Astrocyte of the hippocampus (primary cell): ENCODE measurements at regions not wholly inside any gene's neighbourhood (a gene's known extent, or its start where the extent isn't known, plus 50 kb on each side); places are given as distances from the start of the nearest gene placed in this dataset.
"Not testable (repeated sequence)": the region's sequence is repeated elsewhere in the genome, so short reads cannot be mapped to it uniquely, and the experiment has no call there.

Experiments
- DNase-seq: peaks from one replicate; pipeline ENCODE4 v3.0.0; 2011; ENCODE audit warnings: low read depth, low spot score

DNA sequence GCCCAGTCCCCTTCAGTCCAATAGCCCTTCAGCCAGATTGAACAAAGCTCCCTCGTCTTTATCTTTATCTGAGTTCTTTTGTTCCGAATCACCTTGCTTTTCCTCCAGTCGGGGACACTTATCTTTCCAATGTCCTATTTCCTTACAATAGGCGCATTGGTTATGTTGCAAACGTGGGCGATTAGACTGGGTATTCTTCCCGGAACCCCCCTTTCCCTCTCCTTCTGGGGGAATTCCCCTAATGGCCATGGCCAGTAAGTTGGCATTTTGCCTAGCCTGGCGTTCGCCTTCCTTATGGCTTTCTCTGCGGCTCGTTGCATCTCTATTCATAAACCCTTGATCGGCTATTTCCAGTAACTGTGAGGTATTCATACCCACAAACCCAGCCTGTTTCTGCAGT is 82.2 kb upstream of the VEPH1 start:
- DNase-seq, result peak; percentile 49

DNA sequence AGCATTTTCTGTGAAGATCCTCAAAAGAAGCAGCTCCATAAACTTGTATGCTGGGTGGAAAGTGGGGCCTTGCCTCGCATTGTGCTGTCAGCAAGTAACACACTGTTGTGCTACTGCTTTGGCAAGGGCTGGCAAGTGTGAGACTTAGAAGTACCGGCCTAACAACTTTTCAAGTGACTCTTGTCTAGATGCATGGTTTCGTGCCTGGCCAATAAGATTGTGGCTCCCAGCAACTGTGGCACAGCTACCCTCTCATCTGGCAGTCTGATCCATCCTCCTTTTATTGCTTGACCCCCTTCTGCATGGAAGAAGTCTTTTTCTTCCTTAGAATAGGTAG is 79.4 kb upstream of the VEPH1 start:
- DNase-seq, result no peak

DNA sequence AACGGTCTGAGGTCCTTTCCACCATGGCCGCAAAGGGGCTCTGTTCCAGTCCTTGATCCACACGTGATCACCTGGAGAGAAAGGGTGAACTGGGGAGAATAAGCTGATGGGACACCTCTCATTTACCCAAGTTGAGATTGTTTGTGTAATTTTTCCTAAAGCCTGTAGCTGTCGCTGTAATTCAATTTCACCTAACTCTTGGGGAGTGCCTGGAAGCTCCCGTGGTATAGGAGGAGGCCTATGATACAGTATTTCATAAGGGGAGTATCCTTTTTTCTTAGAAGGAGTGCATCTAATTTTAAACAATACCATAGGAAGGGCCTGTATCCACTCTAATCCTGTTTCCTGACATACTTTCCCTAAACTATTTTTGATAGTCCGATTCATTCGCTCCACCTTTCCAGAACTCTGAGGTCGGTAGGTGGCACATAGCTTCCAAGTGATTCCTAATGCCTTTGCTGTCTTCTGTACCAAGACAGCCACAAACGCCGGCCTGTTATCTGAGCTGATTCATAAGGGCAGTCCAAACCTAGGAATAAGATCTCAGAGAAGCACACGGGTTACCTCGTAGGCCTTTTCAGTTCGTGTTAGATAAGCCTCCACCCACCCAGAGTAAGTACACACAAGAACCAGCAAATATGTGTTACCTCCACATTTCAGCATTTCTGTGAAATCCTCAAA is 78.9 kb upstream of the VEPH1 start:
- DNase-seq, result not testable (repeated sequence)

DNA sequence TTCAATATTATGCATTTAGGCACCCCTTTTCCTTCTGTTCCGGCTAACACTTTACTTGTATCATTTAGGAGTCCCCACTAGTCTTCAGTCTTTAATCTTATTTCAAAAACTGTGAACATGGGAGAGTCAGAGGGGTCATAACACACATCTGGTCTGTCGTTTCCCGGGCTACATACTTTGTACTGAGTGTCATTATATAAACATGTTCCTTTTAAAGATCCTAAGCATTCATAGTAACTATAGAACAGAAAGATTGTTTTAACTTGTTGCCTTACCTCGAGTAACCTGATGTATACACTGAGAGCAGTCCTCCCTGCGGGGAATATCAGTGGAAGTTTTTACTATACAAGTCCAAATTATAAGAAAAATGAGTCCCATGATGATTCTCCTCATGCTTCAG is 78.2 kb upstream of the VEPH1 start:
- no peak for DNase-seq

DNA sequence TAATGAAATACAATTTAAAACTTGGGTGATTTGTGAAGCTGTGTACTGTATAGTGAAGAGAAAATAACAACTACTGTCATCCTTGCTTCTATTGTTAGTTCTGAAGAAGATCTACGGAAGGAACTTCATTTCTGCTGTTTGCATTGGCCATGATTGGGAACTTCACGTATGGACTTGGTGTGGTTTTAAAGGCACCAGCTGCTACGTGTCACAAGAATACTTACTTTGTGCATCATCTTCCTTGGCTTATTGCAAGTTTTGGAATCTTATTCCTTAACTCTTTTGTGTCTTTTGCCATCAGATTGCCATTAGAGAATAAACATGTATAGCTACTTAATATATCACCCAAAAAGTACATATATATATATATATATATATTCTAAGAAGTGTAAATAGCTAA is 75.0 kb upstream of the VEPH1 start:
- no peak for DNase-seq

DNA sequence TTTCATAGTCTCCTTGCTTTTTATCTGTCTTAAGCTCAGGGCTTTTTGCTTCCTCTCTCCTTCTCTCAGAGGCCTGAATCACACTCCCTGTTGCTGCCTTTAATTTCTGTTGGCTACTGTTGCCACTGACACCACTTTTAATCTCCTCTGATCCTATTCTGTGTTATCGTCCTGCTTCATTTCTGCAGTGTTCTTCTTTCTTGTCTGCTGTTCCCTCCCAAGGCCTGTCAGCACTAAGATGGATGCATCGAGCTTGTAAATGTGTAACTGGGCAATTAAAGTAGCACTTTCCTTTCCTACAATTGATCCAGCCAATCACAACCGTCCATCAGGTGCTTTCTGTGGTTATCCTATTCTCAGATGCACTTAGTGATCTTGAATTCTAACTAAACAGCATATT is 71.3 kb upstream of the VEPH1 start:
- no peak for DNase-seq

DNA sequence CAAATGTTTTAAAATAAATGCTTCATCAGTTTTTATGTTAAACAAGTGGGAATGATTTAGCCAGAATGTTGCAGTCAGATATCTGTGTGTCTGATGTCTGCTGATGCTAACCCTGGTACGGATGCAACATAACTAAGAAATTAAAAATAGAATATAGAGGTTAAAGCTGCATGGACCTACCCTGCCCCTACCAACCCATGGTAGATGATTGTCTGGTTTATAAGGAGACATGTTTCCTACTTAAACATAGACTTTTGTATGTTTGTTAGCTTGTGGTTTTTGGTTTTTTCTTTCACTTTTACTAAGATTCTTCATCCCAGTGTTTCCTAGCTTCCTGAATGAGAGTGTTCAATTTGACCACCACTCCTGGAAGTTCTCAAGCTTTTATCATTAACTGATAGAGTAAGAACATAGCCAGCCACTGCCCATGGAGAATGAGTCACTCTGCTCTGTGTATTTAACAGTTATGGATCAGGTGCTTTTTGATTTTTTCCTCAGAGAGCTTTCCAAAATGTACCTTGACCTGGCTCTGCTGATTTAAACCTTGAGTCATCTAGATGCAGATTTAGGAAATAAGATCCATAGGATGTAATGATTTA is 70.7 kb upstream of the VEPH1 start:
- DNase-seq, result peak; percentile 6

DNA sequence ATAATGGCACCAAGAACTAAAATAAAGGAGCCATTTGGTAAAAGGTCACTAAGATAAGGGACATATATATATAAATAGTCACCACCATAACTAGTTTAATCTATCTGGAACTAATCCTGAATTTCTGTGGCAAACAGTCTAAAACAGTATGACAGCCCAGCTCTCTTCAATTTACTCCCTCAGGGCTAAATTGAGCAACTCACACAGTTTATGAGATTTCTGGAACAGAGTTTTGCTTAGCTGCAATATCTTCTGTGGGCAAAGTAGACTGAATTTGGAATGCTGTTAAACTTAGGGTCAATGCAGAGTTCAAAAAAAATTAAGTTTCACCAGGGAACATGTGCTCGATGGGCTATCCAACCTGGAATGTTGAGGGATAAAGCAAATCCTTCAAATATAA is 70.1 kb upstream of the VEPH1 start:
- DNase-seq, result no peak

DNA sequence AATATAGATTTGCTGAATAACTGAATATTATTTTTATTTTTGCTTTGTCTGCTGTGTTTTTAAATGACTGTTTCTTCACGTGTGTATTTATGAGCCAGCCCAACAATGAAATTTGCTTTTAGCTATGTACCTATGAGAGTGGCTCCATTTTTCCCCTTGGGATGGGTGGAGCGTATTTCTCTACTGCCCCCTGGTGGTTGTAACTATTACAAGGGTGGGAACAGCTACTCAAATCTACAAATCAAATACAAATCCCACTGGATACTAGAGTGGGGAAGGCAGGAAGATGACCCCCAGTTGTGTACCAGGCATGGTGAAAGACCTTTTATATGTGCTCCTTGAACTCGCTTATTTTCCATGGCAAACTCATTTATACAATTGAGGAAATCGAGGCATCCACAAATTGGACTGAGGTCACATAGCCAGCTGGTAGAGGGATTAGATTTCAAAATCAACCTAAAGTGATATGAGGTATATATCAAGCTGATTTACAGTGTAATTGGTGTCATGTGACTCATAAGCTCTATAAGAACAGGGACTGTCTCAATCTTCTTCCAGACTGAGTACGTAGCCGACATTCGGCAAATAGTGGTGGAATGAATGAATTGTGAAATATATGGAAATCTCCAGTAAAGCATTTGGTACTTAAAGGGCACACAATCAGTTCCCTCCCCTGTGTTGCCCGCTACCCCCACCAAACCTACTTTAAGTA is 69.5 kb upstream of the VEPH1 start:
- peak; percentile 70 for DNase-seq

DNA sequence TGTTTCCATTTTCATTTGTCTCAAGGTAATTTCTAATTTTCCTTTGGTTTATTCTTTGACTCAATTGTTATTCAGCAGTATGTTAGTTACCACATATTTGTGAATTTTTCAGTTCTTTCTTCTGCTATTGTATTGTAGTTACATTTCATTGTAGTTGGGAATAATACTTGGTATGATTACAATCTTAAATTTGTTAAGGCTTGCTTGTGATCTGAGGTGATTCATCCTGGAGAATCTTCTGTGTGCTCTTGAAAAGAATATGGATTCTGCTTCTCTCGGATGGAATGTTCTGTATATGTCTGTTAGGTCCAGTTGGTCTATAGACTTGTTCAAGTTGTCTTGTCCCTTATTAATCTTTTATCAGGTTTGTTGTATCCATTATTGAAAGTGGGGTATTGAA is 63.4 kb upstream of the VEPH1 start:
- DNase-seq, result no peak

DNA sequence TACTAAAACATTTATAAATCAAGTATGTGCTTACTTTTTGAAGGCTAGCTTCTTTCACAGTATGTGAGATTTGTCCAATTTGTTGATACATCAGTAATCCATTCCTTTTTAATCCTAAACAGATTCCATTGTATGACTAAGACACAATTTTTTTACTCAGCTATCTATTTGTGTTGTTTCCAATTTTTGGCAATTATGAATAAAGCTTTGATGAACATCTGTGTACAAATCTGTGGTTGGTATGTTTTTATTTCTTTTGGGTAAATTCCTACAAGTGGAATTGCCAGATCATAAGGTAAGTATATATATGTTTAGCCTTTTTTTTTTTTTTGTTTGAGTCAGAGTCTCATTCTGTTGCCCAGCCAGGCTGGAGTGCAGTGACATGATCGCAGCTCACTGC is 56.2 kb upstream of the VEPH1 start:
- no peak for DNase-seq
